GM23338 (cell line): ENCODE measurements at regions not wholly inside any gene's neighbourhood (a gene's known extent, or its start where the extent isn't known, plus 50 kb on each side); places are given as distances from the start of the nearest gene placed in this dataset.

Experiments
- CTCF ChIP-seq, 2 experiments: fragments of 200-600 bp in 1 of 2; sonication (generic) in 1 of 2; conservative IDR thresholded peaks; 2 replicates each; pipeline versions ENCODE4 v1.5.1 to v1.6.1; 2016 to 2017; ENCODE audit warnings: antibody characterized with exemption in 2 of 2, low read depth in 2 of 2, mild to moderate bottlenecking in 2 of 2, moderate library complexity in 1 of 2
- EZH2 ChIP-seq: fragments of 200-600 bp; sonication (generic); IDR thresholded peaks from one replicate; pipeline ENCODE4 v1.8.0; 2017; ENCODE audit warnings: antibody characterized with exemption, mild to moderate bottlenecking, low read depth; ENCODE audit not compliant: unreplicated experiment

GRCh38 chr11:95586661-95587060 is 202.9 kb downstream of the FAM76B start:
- no peak for TF ChIP-seq EZH2
- no peak for TF ChIP-seq CTCF (conservative IDR thresholded peaks at IDR 0.05; ENCODE audit: low read depth in 2 of 2)
